GM19467 (cell line): ENCODE measurements at regions not wholly inside any gene's neighbourhood (a gene's known extent, or its start where the extent isn't known, plus 50 kb on each side); places are given as distances from the start of the nearest gene placed in this dataset.

Experiments
- ATAC-seq: cut with Tn5 transposase; IDR thresholded peaks from one replicate; pipeline ENCODE4 v1.9.1; 2021; ENCODE audit warnings: mild to moderate bottlenecking, moderate library complexity; ENCODE audit not compliant: unreplicated experiment

DNA sequence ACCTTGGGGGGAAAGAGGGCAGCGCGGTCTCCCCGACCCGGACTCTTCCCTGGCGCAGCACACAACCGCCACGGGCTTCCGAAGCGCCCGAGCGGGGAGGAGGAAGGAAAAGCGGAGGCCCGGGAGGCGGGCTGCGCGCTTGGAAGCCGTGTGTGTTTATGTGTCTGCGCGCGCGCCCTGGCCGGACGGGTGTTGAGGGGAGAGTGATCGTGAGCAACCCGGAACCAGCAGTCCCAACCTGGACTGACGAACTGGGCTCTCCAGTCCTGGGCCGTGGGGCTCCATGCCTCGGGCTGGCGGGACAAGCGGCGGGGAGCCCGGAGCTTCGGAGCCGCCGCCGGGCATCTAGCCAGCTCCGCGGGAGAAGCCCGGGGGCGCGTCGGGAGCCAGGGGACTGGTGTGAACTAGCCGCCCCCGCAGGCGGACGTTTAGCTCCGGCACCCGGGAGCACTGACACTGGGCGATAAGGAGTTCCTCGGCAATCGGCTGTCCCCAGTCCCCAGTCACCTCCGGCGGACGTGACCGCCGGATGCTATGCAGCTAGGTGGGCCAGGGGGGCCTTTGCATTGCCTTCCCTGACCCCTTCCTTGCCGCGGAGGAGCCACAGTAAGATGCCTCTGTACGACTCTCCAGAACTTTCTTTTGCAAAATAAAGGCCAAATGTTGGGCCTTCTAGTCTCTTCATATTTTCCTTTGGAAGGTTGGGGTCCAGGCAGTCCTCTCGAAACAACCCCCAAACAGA, 74.8 kb upstream of the BCOR start:
- ATAC-seq, result no peak

DNA sequence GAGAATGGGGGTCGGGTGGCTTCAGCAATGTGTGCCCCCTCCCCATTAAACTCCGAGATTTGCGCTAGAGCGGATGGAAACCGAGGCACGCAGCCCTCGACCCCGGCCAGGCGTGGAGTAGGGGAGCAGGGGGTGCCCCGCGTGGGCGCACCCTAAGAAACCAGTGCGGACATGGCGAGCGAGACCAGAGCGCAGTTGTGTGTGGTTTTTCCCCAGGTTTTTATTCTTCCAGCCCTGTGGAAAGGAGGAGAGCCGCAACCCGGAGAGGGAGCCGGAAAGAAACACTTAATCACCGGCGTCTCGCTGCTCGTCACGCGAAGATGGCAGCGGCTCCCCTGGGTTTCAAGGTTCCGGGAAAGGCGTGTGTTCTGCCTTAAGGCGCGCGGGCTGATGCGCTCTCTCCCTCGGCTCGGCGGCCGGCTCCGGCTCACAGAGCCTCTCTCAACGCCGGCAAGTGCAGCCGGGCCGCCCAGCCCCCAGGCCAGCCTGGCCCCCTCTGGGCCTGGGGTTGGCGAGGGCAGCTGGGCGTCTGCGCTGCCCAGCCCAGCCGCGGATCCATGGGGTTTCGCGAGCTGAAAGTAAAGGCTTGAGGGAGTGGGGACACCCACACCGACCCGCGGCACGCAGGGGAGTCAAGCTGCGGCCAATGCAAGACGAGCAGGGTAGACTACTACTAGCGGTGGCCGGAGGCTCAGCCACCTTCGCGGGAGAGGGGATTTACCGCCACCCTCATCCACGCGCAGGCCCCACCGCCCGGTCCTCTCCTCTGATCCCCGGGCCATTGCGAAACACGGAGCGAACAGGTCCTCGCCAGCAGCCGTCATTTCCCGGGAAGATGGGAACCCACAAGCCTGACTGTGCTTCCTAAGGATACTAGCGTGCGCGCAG, 74.0 kb upstream of the BCOR start:
- no peak for ATAC-seq

DNA sequence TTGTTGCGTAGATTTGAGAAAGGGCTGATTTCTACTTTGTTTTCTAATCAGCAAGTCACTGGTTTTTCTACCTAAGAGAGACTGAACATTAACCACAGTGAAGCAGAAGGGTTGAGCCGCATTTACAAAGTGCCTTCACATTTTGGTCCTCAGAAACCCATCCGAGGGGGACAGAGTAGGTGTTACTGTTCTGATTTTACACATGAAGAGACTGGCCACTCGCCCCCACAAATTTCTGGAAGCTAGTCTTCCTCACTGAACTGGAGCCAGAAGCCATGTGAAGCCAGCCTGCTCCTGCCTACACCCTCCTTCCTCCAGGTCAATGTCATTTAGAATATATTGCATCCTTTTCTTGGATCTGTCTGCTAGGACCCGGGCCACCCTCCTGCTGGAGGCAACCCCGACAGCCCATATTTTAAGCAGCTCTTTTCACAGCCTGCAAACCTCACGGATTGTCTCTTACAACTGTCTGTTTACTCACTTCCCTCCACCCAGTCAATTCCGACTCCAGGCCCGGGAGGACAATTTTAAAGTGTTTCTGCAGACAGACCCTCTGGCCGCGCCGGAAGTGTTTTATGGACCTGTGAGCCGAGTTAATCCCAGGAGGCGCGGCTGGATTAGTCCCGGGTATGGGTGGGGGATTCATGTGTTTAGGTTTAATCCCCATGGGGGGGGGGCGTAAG, 73.2 kb upstream of the BCOR start:
- ATAC-seq, result no peak

DNA sequence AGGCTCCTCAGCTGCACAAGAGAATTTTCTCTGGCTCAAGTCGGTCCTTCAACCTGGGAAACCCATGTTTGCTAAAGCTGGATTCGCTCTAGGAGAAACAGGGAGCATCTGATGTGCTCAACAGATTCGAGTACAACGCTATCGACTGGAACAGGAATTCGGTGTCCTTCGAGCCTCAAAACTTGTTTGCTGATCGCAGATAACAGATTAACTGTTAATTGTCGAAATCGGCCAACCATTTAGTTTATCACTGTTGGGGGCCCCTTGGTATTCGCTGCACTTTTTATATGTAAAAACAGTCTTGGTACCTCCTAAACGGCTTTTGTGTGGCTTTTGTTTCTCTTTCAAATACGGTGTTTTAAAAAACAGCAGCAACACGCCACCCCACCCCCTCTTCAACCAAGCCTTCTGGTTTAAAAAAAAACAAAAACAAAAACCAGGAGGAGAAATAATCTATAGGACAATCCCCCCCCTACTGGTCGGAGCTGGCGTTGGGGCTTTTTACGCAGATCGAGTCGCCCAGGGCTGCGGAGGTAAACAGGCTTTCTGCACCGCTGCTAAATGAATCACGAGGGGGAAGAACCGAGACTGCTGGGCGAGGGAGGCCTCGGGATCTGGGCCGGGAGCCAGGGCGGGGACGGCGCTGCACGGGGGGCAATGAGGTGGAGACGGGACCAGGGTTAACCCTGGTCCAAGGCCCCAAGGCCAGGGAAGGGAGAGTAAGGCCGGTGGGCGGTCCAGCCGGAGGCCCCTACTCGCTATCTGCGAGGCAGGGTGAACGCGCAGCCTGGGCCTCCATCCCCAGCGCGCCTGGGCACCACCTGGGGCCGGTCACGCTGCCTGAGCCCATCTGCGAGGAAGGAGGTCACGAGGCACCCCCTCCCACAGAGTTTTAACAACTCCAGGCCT, 71.7 kb upstream of the BCOR start:
- peak; percentile 58 for ATAC-seq

DNA sequence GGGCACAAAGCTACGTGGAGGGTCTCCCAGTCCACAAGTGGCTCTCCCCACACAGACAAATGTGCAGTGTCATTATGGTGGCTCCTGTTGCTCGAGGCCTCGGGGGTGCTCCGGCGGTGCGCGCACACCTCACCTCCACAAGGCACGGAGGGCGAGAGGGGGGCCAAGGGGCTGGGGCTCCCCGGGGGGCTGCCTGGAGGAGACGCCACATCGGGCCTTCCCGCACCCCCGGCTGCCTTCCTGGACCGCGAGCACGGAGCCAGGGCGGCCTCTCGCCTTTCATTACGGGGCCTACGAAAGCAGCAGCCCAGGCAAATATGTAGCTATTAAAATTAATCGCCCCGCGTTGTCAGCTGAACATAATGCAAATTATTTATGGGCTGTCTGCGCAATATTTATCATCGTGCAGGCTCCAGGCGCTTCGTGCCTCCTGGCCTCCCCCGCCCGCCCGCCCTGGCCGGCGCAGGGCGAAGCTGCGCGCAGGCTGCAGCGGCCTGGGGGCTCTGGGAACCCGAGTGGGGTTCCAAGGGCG, 70.8 kb upstream of the BCOR start:
- ATAC-seq, result no peak

DNA sequence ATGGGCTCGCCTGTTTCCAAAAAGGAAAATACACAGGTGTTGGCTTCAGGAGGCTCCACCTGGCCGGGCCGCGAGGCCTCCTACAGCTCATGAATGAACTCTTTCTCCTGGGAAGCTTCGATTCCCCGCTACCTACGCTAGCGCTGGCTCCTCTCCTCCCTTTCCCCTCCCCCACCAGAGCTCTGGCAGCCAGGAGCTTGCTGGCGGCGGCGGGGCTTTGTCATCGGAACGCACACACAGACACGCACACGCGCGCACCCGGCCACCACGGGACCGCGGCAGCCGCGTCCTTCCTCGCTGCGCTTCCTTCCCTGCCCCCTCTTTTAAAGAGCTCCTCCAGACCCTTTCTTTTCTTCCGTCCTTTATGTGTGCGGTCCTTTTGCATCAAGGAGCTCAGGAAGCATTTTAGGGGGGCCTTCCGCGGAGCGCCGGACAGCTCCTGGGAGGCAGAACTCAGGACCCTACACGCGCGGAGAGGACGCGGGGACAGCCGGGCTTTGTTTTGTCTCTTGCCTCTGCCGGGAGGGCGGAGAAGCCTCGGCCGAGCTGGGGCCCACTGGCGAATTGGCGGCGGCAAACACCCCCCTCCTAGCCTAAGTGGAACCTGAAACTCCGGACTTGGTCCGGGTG, 70.2 kb upstream of the BCOR start:
- no peak for ATAC-seq

- ATAC-seq, result no peak
Observed at GRCh38 chrX:40167233-40167849, 69.6 kb upstream of the BCOR start.

DNA sequence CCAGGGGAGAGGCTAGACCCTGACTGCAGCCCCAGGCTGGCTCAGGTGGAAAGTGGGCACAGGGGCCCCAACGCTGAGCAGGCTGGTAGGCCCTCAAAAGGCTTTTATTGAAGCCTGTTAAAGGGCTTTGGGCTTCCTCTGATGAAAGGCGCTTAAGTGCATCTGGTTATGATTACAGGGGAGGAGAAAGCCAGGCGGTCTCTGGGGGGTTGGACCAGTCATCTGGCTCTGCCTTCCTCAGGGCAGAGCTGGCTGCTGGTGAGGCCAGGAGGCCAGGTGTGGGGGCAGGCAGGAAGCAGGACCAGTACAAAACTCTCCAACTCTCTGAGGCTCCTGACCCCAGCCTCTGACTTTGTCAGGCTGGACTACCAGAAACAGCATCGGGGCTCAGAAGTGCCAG, 68.8 kb upstream of the BCOR start:
- ATAC-seq, result no peak

- ATAC-seq, result no peak
Observed at GRCh38 chrX:40165861-40166260, 68.1 kb upstream of the BCOR start.

DNA sequence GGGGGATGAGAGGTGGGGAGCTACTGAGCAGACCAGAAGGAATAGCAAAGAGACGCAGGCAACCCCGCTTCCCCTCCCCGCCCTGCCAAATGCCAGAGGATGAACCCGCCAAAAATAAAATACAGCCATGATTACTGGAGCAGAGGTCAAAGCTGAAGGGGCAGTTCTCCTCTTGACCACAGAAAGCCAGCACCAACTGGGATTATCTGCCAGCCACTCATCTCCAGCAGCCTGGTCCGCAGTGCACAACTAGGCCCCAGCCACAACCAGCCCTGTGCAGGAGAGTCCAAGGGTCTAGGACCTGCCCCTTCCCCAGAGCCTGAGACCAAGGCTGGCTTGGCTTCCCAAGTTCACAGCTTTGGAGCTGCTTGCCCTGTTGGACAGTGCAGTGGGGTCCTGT, 67.4 kb upstream of the BCOR start:
- ATAC-seq, result no peak

- ATAC-seq, result no peak
Observed at GRCh38 chrX:40164751-40165150, 67.0 kb upstream of the BCOR start.

GRCh38 chrX:40158036-40158706, 60.4 kb upstream of the BCOR start:
- ATAC-seq, result no peak

- no peak for ATAC-seq
Observed at GRCh38 chrX:40157228-40158035, 59.7 kb upstream of the BCOR start.

- ATAC-seq, result no peak
Observed at GRCh38 chrX:40156470-40157227, 58.9 kb upstream of the BCOR start.

- no peak for ATAC-seq
Observed at GRCh38 chrX:40155589-40156469, 58.1 kb upstream of the BCOR start.

DNA sequence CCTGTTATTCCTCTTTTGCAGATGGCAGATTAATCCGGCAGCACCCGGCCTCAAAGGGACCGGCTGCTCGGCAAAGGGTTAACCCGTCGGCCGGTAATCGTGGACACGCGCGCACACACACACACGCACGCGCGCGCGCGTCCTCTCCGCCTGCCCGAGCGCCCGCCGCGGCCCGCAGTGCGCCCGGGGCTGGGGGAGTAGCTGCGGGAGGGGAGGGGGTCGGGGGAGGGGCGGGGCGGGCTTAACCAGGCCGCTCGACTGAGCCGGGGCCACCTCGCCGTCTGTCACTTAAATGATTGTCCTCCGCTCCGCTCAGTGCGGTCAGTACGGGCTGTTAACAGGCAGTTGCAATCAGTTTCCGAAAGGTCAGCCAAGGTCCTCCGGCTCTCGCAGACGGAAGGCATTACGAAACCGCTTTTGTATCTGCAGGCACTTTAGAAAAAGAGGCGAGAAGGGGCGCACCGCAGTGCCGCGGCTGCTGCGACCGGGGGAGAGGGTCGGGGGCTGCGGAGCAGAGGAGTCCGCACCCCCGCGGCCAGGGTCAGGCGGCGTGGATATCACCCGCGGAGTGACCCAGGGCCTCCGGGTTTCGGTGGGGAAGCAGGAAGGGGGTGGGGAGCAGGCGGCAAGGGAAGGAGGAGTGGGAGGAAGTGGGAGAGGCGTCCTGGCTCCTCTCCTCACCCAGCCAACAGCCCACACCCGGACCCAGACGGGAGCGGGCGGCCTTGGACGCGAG, 57.3 kb upstream of the BCOR start:
- ATAC-seq, result no peak
